ENCODE measurements at regions not wholly inside any gene's neighbourhood (a gene's known extent, or its start where the extent isn't known, plus 50 kb on each side); places are given as distances from the start of the nearest gene placed in this dataset.
"Not testable (repeated sequence)": the region's sequence is repeated elsewhere in the genome, so short reads cannot be mapped to it uniquely, and the experiment has no call there.

GRCh38 chr19:30936276-30936675, 413.0 kb downstream of the TSHZ3 start:
- TF ChIP-seq CTCF (IDR thresholded peaks at IDR 0.05; ENCODE audit: insufficient read depth, low read length, poor library complexity, severe bottlenecking) = no peak
- no peaks in the 10 kb centered on the region for H3K36me3 ChIP-seq (ENCODE audit: control insufficient read depth, insufficient read depth, low read length)
- no peak for DNase-seq (ENCODE audit: extremely low read depth, insufficient read length)
- H3K27me3 ChIP-seq (replicated peaks; ENCODE audit: control insufficient read depth, insufficient read depth, low read length) = no peaks in the 10 kb centered on the region
- no peak overlapping the region for H3K4me3 ChIP-seq (replicated peaks; ENCODE audit: low read depth, low read length)

GRCh38 chr19:30935146-30935545, 414.1 kb downstream of the TSHZ3 start:
- no peak for DNase-seq (ENCODE audit: extremely low read depth, insufficient read length)
- Histone ChIP-seq H3K36me3 (ENCODE audit: control insufficient read depth, insufficient read depth, low read length) (no peaks in the 10 kb centered on the region), H3K4me3 (replicated peaks; ENCODE audit: low read depth, low read length) (no peak overlapping the region), H3K27me3 (replicated peaks; ENCODE audit: control insufficient read depth, insufficient read depth, low read length) (no peaks in the 10 kb centered on the region)
- no peak for TF ChIP-seq CTCF (IDR thresholded peaks at IDR 0.05; ENCODE audit: insufficient read depth, low read length, poor library complexity, severe bottlenecking)

- H3K4me3 ChIP-seq (replicated peaks; ENCODE audit: low read depth, low read length); H3K27me3 ChIP-seq (replicated peaks; ENCODE audit: control insufficient read depth, insufficient read depth, low read length); H3K36me3 ChIP-seq (ENCODE audit: control insufficient read depth, insufficient read depth, low read length); DNase-seq (ENCODE audit: extremely low read depth, insufficient read length): not testable (repeated sequence)
Observed at GRCh38 chr19:30933454-30933853, 415.8 kb downstream of the TSHZ3 start.

- H3K4me3 ChIP-seq (replicated peaks; ENCODE audit: low read depth, low read length) = no peak overlapping the region
- DNase-seq (ENCODE audit: extremely low read depth, insufficient read length) = no peak
Observed at GRCh38 chr19:30932854-30933253, 416.4 kb downstream of the TSHZ3 start.

GRCh38 chr19:30930941-30931706, 418.1 kb downstream of the TSHZ3 start:
- H3K27me3 ChIP-seq (replicated peaks; ENCODE audit: control insufficient read depth, insufficient read depth, low read length) = no peaks in the 10 kb centered on the region
- no peak for TF ChIP-seq CTCF (IDR thresholded peaks at IDR 0.05; ENCODE audit: insufficient read depth, low read length, poor library complexity, severe bottlenecking)
- H3K36me3 ChIP-seq (ENCODE audit: control insufficient read depth, insufficient read depth, low read length) = no peaks in the 10 kb centered on the region
- no peak for DNase-seq (ENCODE audit: extremely low read depth, insufficient read length)
- no peak overlapping the region for H3K4me3 ChIP-seq (replicated peaks; ENCODE audit: low read depth, low read length)

More at GRCh38 chr19:30932854-30933253, 416.4 kb downstream of the TSHZ3 start:
- Histone ChIP-seq H3K36me3 (ENCODE audit: control insufficient read depth, insufficient read depth, low read length) (no peaks in the 10 kb centered on the region), H3K27me3 (replicated peaks; ENCODE audit: control insufficient read depth, insufficient read depth, low read length) (no peaks in the 10 kb centered on the region)
- TF ChIP-seq CTCF (IDR thresholded peaks at IDR 0.05; ENCODE audit: insufficient read depth, low read length, poor library complexity, severe bottlenecking) = no peak

GRCh38 chr19:30927705-30928104, 421.5 kb downstream of the TSHZ3 start:
- Histone ChIP-seq H3K27me3 (replicated peaks; ENCODE audit: control insufficient read depth, insufficient read depth, low read length) (no peaks in the 10 kb centered on the region), H3K4me3 (replicated peaks; ENCODE audit: low read depth, low read length) (no peak overlapping the region), H3K36me3 (ENCODE audit: control insufficient read depth, insufficient read depth, low read length) (no peaks in the 10 kb centered on the region)
- DNase-seq (ENCODE audit: extremely low read depth, insufficient read length) = no peak
- TF ChIP-seq CTCF (IDR thresholded peaks at IDR 0.05; ENCODE audit: insufficient read depth, low read length, poor library complexity, severe bottlenecking) = no peak
